Posterior vena cava (tissue), 2 donors: ENCODE measurements at regions not wholly inside any gene's neighbourhood (a gene's known extent, or its start where the extent isn't known, plus 50 kb on each side); places are given as distances from the start of the nearest gene placed in this dataset.

Experiments used
- DNase-seq: peaks from one replicate; pipeline ENCODE4 v3.0.0-alpha.2; 2020; ENCODE audit warnings: low spot score
- intact Hi-C, 2 donors: fragments of 100-400 bp; cut with DNase I; formaldehyde crosslinking; loops; one replicate each; pipeline versions ENCODE4 v1.14.1 to v1.14.2; 2022 to 2023
- donor health status: DM: yes; HTN: yes; CAD: no.
- donor health status: DM: yes; HTN: yes; CAD: no.

- no peak for DNase-seq
- intact Hi-C loops = no loop called here
These were observed 66.6 kb upstream of the KSR1 start for GRCh38 chr17:27389542-27390140.

DNA sequence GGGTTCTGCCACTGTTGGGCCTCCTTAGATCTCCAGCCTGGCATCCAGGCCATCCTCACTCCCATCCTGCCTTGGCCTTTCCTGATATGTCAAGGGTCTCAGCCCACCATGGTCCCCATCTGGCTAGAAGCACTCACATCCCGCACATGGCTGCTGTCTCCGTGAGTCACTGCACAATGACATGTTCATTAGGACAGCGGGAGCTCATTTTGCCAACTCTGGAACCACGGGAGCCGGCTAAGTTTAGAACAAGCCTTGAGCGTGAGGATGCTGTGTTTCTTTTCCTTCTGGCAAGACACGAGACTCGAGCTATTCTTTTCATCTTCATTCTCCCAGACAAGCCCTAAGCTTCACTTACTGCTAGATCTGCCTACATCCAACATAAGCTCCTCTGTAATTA is 65.7 kb upstream of the KSR1 start:
- intact Hi-C loops = no loop called here
- no peak for DNase-seq

DNA sequence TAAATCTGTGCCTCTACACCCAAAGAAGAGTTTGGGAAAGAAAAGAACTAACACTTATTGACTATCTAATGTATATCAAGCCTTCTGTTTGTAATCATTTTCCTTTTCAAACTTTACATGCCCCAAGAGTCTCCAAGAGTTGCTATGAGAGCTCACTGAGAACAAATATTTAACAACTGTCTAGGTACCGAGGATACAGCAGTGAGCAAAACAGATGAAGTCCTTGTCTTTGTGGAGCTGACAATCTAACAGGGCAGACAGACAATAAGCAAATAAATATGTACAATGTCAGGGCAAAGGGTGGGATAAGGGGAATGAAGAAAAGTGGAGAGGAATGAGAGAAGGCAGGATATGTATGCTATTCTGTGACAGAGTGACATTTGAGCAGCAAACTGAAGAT is 64.8 kb upstream of the KSR1 start:
- intact Hi-C loops = no loop called here
- DNase-seq = no peak

DNA sequence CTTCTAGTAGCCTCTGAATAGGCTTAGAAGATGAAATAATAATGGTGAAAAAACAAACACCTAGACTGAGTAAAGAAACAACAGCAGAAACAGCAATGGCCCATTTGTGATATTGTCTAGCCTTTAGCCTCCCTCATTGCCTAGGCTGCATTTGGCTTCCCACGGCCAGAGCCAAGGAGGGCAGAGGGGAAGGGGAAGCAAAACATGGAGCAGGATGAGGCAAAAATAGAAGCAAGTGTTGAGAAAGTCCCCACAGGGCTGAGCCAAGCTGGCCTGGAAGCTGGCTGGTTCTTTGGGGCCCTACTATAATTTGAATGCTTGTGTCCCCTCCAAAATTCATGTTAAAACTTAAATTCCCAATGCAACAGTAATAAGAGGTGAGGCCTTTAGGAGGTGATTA is 60.2 kb upstream of the KSR1 start:
- intact Hi-C loops = no loop called here
- DNase-seq = no peak

- intact Hi-C loops = no loop called here
These were observed 59.3 kb upstream of the KSR1 start for GRCh38 chr17:27396941-27397340.

GRCh38 chr17:27398691-27399090 is 57.6 kb upstream of the KSR1 start:
- DNase-seq = no peak
- intact Hi-C loops = no loop called here

More at GRCh38 chr17:27396941-27397340, 59.3 kb upstream of the KSR1 start:
- DNase-seq = no peak

GRCh38 chr17:27400991-27401390 is 55.3 kb upstream of the KSR1 start:
- no peak for DNase-seq
- intact Hi-C loops = loop anchor here in 1 of 2 donors (5.0 to 10.0 kb wide), 2 partner anchors 54 to 801 kb away; partner anchors contain the start of gene KSR1

- DNase-seq = peak; percentile 34
- intact Hi-C loops = loop anchor here in 1 of 2 donors (1.0 to 10.0 kb wide), 3 partner anchors 33 to 799 kb away; partner anchors contain the start of gene KSR1
These were observed 53.3 kb upstream of the KSR1 start for GRCh38 chr17:27402943-27403342.

DNA sequence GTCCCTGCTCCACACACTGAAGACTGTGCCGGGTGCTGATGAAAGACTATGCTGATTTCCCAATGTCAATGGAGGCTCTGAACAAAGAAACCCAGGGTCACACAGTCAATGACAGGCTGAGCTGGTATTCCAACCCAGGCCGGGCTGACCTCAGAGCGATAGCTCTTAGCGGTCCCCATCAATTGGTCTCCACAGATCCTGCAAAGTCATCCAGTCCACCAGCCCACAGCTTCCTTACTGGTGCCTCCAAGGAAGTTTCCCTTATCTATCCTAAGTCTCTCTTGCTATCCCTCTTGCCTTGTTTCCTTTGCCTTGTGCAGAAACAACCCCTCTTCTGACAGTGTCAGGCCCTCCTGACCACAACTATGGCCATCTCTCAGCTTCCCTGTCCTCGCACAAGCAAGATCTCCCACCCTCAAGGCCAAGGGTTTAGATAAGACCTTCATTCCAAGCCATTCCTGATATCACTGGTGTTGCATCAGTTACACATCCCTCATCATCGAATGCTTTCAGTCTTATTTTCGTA is 52.7 kb upstream of the KSR1 start:
- intact Hi-C loops = loop anchor here in 1 of 2 donors (1.0 to 10.0 kb wide), 3 partner anchors 33 to 799 kb away; partner anchors contain the start of gene KSR1
- peak; percentile 11 for DNase-seq

GRCh38 chr17:27404676-27405075 is 51.6 kb upstream of the KSR1 start:
- intact Hi-C loops = loop anchor here in 1 of 2 donors (5.0 to 10.0 kb wide), 2 partner anchors 50 to 798 kb away; partner anchors contain the start of gene KSR1
- peak; percentile 5 for DNase-seq
